ENCODE measurements at regions not wholly inside any gene's neighbourhood (a gene's known extent, or its start where the extent isn't known, plus 50 kb on each side); places are given as distances from the start of the nearest gene placed in this dataset.
"Not testable (repeated sequence)": the region's sequence is repeated elsewhere in the genome, so short reads cannot be mapped to it uniquely, and the experiment has no call there.

GRCh38 chr16:31674686-31675085 lies 147.0 kb downstream of the AHSP start:
- Mint-ChIP-seq H3K9me3 (peaks cover 69% of the 10 kb centered on the region), H3K4me3 (no peak overlapping the region), H3K27me3 (ENCODE audit: low read depth) (no peaks in the 10 kb centered on the region), H3K27ac (no peak overlapping the region), H3K36me3 (no peaks in the 10 kb centered on the region), H3K4me1 (no peaks in the 10 kb centered on the region)
- TF ChIP-seq, protein P1, sequence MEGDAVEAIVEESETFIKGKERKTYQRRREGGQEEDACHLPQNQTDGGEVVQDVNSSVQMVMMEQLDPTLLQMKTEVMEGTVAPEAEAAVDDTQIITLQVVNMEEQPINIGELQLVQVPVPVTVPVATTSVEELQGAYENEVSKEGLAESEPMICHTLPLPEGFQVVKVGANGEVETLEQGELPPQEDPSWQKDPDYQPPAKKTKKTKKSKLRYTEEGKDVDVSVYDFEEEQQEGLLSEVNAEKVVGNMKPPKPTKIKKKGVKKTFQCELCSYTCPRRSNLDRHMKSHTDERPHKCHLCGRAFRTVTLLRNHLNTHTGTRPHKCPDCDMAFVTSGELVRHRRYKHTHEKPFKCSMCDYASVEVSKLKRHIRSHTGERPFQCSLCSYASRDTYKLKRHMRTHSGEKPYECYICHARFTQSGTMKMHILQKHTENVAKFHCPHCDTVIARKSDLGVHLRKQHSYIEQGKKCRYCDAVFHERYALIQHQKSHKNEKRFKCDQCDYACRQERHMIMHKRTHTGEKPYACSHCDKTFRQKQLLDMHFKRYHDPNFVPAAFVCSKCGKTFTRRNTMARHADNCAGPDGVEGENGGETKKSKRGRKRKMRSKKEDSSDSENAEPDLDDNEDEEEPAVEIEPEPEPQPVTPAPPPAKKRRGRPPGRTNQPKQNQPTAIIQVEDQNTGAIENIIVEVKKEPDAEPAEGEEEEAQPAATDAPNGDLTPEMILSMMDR (IDR thresholded peaks at IDR 0.05; ENCODE audit: unreplicated experiment): no peak
- no peak for DNase-seq (ENCODE audit: low spot score in 2 of 2, unreplicated experiment in 2 of 2)

DNA sequence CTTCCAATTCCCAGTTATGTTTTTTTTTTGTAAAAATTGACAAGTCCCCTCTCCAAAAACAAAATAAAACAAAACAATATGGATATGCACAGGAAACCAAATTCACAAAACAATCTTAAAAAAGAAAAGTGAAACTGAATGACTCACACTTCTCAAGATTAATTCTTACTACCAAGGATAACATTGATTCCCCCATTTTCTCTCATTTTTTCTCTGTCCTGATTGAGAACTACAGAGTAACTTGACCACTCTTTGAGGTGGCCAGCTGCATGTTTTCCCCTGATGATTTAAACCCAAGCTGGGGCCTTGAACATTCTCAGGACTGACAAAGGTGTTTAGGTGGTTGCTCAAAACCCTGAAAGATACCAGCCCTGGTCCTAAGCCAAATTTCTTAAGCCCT lies 149.0 kb downstream of the AHSP start:
- Mint-ChIP-seq H3K9me3 (peaks cover 64% of the 10 kb centered on the region), H3K4me1 (no peaks in the 10 kb centered on the region), H3K4me3 (no peak overlapping the region), H3K27me3 (ENCODE audit: low read depth) (no peaks in the 10 kb centered on the region), H3K27ac (no peak overlapping the region), H3K36me3 (no peaks in the 10 kb centered on the region)
- no peak for DNase-seq (ENCODE audit: low spot score in 2 of 2, unreplicated experiment in 2 of 2)
- TF ChIP-seq, protein P1 (IDR thresholded peaks at IDR 0.05; ENCODE audit: unreplicated experiment): no peak

- TF ChIP-seq, protein P1 (IDR thresholded peaks at IDR 0.05; ENCODE audit: unreplicated experiment): no peak
- peaks cover 58% of the 10 kb centered on the region for H3K9me3 Mint-ChIP-seq
- no peaks in the 10 kb centered on the region for H3K27me3 Mint-ChIP-seq (ENCODE audit: low read depth)
- H3K4me1 Mint-ChIP-seq: no peaks in the 10 kb centered on the region
- no peak for DNase-seq (ENCODE audit: low spot score in 2 of 2, unreplicated experiment in 2 of 2)
- no peak overlapping the region for H3K27ac Mint-ChIP-seq
- H3K36me3 Mint-ChIP-seq: no peaks in the 10 kb centered on the region
- no peak overlapping the region for H3K4me3 Mint-ChIP-seq
Observed at GRCh38 chr16:31678649-31679325, 151.1 kb downstream of the AHSP start.

GRCh38 chr16:31689331-31689730 lies 161.6 kb downstream of the AHSP start:
- DNase-seq (ENCODE audit: low spot score in 2 of 2, unreplicated experiment in 2 of 2); H3K36me3 Mint-ChIP-seq; H3K27me3 Mint-ChIP-seq (ENCODE audit: low read depth); H3K4me1 Mint-ChIP-seq; H3K4me3 Mint-ChIP-seq; H3K27ac Mint-ChIP-seq: not testable (repeated sequence)
- H3K9me3 Mint-ChIP-seq: peaks cover 30% of the 10 kb centered on the region

GRCh38 chr16:31692338-31692737 lies 164.6 kb downstream of the AHSP start:
- H3K36me3 Mint-ChIP-seq; H3K27ac Mint-ChIP-seq; H3K4me1 Mint-ChIP-seq; DNase-seq (ENCODE audit: low spot score in 2 of 2, unreplicated experiment in 2 of 2); H3K4me3 Mint-ChIP-seq; H3K27me3 Mint-ChIP-seq (ENCODE audit: low read depth): not testable (repeated sequence)
- H3K9me3 Mint-ChIP-seq: peaks cover 17% of the 10 kb centered on the region

DNA sequence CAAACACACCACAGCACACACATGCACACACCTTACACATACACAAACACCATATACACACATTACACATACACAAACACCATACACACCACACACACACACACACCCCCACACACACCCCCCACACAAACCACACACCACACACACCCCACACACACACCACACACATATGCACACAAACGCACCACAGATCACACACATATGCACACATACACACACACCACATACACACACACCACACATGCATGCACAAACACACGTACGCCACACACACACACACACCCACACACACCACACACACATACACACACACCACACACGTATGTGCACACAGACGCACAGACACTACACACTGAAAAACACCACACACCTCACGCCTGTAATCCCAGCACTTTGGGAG lies 166.0 kb downstream of the AHSP start:
- H3K27ac Mint-ChIP-seq: no peak overlapping the region
- no peak overlapping the region for H3K4me3 Mint-ChIP-seq
- no peaks in the 10 kb centered on the region for H3K4me1 Mint-ChIP-seq
- DNase-seq (ENCODE audit: low spot score in 2 of 2, unreplicated experiment in 2 of 2): no peak
- no peaks in the 10 kb centered on the region for H3K36me3 Mint-ChIP-seq
- peaks cover 10% of the 10 kb centered on the region for H3K9me3 Mint-ChIP-seq
- TF ChIP-seq, protein P1 (IDR thresholded peaks at IDR 0.05; ENCODE audit: unreplicated experiment): no peak
- peaks cover 11% of the 10 kb centered on the region for H3K27me3 Mint-ChIP-seq (ENCODE audit: low read depth)

GRCh38 chr16:31694461-31694860 lies 166.8 kb downstream of the AHSP start:
- TF ChIP-seq, protein P1 (IDR thresholded peaks at IDR 0.05; ENCODE audit: unreplicated experiment): no peak

More at GRCh38 chr16:31694461-31694860, 166.8 kb downstream of the AHSP start:
- no peak overlapping the region for H3K4me3 Mint-ChIP-seq
- no peak for DNase-seq (ENCODE audit: low spot score in 2 of 2, unreplicated experiment in 2 of 2)
- no peaks in the 10 kb centered on the region for H3K36me3 Mint-ChIP-seq
- H3K4me1 Mint-ChIP-seq: no peaks in the 10 kb centered on the region
- no peak overlapping the region for H3K27ac Mint-ChIP-seq
- H3K9me3 Mint-ChIP-seq: peaks cover 8% of the 10 kb centered on the region
- H3K27me3 Mint-ChIP-seq (ENCODE audit: low read depth): peaks cover 11% of the 10 kb centered on the region
